Globus pallidus (tissue), 1 donor: ENCODE measurements at regions not wholly inside any gene's neighbourhood (a gene's known extent, or its start where the extent isn't known, plus 50 kb on each side); places are given as distances from the start of the nearest gene placed in this dataset.

Experiments used
- DNase-seq: peaks from one replicate; pipeline ENCODE4 v3.0.0-alpha.2; 2015; ENCODE audit warnings: low spot score

DNA sequence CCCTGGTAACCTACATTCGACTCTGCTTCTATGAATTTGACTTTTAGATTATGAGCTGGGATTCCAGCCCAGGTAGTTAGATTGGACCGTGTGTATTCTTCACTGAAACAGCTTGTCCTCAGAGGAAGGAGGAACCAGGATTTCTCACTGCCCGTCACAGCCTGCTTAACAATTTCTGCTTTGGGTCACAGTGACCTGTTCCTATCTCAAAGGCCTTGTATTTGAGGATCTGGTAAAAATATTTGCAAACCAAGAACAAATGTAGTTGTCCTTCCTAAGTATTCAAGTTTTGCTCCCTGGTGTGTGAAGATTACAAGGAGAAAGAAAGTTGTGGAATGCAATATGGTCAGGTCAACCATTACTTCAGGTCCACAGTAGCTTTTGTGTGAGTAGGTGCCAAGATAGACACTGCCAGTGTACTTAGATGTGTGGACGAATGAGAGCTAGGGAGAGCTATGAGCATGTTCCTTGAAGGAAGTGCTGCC, 55.1 kb downstream of the KIF4B start:
- no peak for DNase-seq

DNA sequence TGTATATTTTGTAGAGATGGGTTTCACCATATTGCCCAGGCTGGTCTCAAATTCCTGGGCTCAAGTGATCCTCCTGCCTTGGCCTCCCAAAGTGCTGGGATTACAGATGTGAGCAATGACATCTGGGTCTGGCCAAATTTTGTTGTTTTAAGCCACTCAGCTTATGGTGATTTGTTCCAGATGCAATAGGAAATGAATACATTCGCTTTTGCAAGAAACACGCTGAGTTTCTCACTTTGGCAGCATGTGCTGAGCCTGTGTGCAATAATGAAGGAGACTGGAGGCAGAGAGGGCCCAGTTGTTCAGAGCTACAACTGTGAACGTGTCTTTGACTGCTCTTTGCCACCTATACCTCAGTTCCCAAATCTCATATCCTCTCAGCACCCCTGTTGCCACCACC, 56.4 kb downstream of the KIF4B start:
- DNase-seq, result no peak

DNA sequence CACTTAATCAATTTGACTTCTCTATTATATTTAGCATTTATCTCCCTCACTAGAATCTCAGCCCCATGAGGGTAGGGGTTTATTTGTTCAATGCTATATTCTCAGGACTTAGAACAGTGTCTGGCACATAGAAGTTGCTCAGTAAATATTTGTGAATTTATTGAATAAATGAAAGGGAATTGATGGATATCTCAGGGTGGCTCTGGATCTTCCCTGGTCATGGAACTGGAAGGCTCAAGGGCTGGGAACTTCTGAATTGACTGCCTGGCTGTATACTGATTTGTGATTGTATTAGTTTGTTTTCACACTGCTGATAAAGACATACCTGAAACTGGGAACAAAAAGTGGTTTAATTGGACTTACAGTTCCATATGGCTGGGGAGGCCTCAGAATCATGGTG, 57.2 kb downstream of the KIF4B start:
- DNase-seq, result no peak

DNA sequence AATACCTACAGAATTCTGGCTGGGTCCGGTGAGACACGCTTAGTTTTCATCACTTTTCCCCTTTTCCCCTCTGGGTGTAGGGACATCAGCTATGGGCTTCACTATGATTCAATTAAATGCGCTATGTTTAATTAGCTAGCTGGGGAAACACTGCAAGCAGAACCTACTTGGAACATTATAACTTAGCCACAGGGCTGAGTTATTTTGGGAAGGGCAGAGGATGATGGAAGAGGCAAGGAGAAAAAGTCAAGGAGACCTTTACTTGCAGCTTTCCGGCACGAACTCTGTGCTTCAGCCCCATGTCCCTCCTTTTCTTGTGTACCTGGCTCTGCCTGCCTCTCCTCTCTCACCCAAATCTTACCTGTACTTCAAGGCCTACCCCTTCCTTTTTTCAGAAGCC, 62.8 kb downstream of the KIF4B start:
- DNase-seq, result no peak

DNA sequence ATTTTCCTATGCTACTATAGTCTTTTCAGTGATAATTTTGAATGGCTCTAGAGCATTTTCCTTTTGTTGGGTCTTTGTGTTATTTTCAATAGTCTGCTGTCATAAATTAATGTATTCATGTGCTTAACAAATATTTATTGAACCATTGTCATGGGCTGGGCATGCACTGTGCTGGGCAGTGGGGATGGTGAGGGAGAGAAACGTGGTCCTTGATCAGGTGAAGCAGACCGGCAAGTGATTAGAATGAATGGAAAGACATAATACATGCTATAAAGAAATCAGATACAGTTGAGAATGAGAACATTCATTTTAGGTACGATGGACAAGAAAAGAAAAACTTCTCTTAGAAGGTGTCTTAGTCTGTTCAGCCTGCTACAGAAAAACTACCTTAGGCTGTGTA, 66.1 kb downstream of the KIF4B start:
- no peak for DNase-seq

DNA sequence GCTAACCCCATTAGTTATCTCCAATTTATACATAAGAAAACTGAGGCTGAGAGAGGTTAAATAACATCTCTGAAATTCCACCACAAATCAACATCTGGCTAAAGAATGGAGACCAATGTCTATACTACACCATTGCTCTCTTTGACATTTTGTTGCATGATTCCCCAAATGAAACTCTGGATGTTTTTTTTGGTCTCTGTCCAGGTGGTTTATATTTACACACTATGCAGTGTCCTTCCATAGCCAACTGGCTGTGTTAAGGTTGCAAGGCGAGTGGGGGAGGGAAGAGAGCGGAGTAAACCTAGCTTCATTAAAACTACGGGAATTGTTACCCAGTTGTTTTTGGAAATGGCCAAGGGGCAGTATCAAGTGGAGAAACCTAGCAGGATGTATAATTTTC, 67.2 kb downstream of the KIF4B start:
- DNase-seq, result no peak

DNA sequence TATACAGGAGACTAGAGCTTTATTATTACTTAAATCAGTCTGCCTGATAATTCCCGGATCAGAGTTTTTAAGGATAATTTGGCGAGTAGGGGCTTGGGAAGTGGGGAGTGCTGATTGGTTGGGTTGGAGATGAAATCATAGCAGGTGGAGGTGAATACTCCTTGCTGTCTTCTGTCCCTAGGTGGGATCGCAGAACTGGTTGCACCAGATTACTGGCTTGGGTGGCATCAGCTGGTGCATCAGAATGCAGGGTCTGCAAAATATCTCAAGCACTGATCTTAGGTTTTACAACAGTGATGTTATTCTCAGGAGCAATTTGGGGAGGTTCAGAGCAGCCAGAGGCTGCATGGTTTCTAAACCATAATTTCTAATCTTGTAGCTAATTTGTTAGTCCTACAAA, 68.1 kb downstream of the KIF4B start:
- DNase-seq, result no peak

DNA sequence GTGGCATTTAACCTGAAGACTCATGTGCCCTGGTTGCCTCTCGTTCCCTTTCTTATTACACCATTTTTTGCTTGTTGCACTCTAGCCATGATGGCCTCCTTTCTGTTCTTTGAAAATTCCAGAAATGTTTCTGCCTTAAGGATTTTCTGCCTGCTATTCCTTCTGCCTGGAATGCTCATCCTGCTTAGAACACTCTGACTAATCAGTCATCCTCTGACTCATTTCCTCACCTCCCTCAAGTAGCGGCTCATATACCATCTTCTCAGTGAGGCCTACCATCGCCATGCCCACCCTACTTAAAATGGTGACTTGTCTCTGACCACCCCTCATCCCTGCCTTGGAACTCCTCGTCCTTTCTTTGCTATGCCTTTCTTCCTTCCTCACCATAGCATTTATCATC, 68.8 kb downstream of the KIF4B start:
- DNase-seq, result no peak

DNA sequence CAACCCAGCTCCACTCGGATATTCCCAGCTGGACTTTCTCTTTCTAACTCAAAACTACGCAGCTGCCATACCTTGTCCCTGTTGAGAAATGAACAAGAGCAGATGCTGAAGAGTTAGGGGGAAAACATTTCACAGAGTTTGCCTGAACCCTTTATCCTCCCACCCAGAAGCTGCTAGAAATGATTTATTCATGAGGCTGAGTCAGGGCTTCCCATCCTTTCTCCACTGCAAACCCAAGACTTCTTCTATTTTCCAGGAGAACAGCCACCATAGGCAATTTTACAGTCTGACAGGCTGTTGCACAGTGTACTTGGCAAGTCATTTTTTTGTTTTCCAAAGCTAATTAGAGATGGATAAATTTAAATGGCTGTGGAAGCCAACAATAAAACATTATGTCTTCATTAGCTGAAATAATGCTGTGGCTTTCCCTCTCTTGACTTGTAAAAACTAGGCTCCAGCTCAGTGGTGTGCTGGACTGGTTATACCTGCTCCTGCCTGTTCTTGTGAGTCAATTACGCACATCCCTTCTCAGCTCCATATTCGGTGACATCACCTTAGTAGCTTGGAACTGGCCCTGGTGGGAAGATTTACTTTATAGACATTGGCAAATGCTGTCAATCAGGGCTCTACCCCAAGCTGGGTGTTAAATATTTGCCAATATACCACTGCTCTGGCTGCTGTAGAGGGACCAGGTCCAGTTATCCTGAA, 71.9 kb downstream of the KIF4B start:
- DNase-seq, result no peak

DNA sequence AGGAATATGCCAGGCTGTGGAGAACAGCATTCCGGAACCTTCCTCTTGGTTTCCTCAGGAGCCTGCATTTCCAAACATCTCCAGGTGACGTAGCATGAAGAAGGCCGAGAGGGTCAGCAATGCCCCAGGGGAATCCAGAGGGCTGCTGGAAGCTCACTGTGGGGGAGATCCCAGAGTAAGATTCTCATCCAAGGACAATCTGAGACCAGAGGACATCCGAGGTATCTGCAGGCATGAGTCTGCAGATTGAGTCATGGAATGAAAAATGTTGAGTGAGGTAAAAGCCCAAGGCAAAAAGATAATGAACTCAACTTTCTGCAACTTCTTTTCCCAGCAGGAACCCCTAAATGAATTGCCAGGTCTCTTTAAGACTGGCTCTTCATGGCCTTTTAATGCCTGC, 73.5 kb downstream of the KIF4B start:
- DNase-seq, result no peak

DNA sequence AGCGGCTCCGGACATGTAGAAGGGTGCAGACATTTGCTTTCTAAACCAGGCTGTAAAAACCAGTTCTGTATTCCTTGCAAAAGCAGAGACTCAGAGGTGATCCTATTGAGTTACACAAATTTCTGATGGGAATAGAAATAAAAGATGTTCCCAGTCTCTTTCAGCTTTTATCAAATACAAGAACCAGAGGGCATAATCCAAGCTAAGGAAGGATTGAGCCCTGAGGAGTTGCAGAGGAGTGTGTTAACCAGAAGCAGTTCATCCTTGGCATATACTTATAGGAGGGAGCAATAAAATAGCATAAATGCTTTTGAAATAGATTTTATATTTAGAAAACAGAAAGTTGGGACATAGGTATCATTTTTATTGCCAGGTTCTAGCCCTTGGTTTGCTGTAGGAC, 75.3 kb downstream of the KIF4B start:
- DNase-seq, result no peak

DNA sequence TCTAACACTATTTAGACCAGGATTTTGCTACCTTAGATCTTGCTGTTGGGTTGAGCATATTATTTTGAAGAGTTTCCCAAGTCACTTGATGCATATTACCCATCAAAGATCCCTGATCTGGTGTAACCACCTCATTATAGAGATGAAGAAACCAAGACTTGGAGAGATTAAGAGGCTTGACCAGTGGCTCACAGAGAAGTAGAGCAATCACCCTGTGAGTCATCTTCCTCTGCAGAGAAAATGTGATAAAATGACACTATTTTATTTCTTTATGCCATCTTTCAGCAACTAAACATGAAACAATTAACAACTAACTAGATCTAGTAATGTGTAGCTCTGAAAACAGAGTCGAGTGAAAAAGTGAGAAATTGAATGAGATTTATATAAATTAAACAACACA, 76.1 kb downstream of the KIF4B start:
- no peak for DNase-seq

DNA sequence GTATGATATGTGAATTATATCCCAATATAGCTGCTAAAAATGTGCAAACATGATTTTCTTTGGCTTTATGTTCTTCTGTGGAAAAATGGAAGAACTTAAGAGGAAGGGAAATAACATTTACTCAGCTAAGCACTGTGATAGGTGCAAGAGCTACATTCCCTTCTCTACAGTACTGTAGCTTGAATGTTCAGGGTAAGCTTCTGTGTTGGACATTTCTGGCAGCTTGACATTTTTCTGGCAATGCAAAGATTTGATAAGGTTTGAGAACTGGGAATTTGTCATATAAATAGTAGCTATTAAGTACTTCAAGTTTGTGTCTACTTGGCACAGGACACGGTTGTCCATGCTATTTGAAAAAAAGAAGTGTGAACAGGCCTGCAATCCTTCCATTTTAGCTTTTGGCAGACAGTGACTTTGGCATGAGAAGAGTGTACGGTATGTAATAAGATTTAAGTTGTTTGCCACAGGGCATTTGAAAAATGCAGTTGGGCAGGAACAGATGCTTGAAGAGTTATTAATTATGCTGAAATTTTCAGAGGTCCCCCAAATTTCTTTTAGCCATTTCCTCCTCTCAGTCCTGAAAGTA, 77.6 kb downstream of the KIF4B start:
- DNase-seq, result no peak

DNA sequence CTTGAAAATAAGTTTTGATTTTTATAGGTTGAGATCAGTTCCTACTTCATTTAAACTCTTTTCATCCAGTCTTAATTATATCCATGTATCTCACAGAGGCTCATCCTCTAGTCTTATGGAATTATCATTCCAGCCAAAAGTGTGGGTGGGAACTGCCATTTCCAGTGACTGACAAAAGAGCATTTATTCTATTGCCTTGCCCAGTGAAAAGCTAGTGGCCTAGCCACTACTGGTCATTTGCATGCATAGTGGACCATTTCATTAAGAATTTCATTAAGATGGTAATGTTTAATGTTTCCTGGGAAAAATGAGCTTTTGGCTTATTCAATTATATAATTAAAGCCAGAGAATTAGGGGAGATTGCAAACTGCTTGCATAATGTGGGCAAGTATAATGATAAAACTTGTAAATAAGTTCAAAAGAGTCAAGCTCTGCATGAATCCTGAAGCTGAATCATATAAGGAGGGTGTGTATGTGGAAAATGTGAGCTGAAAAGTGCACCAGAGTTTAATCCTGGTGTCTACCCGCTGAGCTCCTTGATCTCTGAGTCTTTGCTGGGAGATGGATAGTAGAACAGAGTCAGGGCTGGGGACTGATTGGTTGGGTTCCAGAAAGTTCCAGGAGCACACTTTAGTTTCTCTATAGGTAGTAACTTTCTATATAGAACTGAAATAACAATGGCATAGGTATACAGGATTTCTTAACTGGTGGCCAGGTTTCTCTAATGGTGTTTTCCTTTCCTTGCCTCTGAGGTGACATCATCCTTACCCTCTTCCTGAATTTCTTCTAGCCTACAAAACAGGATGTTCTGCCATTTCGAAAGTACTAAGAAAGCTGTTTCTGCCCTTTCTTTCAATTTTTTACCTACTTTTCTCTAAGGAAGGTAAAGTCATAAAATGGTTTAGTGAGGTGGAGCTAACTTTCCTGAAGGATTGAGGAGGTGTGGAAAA, 78.5 kb downstream of the KIF4B start:
- DNase-seq, result no peak

DNA sequence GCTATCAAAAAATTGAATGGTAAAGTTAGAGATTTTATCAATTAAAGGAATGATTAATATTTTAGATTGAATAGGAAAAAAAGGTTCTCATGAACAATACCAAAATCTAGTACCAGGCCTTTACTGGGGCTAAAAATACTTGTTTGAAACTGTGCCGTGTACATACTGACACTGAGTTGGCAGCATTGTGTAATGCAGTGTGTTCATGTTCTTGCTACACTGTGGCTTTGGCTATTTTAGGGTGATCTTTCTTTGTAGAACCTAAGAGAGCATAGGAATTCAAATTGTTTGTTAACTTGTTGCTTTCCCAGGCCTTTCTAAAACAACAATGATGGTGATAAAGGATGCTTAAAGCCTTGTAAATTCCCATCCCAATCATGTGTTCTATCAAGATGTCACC, 80.9 kb downstream of the KIF4B start:
- DNase-seq, result no peak

DNA sequence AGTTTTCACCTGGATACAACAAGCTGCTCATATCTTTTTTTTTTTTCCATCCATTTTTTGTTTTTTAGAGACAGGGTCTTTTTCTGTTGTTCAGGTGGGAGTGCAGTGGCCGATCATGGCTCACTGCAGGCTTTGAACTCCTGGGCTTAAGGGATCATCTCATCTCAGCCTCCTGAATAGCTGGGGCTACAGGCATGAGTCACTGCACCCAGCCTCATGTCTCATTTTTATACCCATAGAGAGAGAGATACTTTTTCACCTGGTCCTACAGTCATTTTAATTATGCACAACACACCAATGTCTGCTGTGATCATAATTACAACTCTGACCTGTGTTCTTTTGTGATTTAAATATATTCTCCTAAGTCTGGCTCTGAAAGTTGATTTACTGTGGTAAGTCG, 84.4 kb downstream of the KIF4B start:
- no peak for DNase-seq

DNA sequence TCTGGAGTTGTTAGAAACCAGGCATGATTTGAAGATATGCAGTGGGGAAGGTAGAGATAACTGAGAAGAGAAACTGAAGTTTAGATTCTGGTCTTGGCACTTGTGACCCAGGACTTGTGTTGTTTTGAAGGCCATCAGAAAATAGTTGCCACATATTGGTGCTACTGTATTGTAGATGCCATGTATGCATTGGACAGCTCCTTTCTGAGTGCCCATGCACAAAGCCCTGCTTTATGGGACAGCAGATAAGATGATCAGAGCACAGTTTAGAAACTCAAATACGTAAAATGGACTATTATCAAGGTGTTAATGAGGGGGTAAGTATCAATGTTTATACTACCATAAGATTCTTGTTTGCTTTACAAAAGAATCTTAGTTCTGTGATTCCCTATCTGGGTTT, 84.9 kb downstream of the KIF4B start:
- DNase-seq, result no peak

DNA sequence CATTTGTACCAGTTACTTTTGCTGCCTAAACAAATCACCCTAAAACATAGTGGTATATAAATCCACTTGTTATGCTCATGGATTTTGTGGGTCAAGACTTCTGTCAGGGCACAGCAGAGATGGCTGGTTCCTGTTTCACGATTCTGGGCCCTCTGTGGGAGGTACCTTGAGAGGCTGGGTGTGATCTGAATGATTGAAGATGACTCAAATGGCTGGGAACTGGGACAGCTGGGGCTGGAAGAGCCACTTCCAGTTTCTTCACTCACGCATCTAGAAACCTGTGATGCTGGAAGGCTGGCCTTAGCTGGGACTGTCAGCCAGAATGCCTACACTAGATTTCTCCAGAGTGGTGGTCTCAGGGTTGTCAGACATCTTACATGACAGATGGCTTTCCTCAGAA, 88.1 kb downstream of the KIF4B start:
- no peak for DNase-seq

DNA sequence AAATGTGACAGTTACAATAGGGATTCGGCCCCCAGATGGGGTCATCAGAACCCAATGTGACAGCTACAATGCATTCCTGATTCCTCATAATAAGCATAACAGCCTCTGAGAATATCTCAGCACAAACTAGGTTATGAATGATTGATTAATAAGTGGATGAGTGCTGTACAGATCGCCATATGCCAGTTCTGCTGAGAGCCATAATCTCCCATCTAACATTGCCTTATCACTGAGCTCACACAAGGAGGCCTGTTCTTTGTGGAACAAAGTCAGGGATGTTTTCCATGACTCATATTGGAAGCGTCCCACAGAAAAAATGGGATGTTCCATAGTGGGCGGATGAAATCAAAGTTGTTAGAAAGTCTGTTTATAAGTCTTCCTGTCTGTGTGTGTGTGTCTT, 89.6 kb downstream of the KIF4B start:
- DNase-seq, result no peak

DNA sequence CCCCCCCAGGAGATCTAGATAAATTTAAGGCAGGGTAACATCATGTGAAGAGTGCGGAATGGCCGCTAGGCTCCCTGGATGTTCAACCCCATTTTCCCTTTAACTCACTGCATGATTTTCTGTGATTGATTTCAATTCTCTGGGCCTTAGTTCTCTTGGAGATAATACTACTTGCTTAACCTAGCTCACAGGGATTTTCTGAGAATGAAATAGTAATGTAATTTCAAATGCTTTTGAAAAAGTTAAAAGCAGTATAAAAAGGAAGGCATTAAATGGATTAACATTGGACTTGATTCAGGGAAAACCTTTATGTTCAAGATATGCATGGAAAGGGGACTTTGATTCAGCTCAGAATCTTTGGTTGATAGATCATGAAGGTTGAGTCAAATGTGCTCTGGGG, 90.9 kb downstream of the KIF4B start:
- DNase-seq, result no peak

DNA sequence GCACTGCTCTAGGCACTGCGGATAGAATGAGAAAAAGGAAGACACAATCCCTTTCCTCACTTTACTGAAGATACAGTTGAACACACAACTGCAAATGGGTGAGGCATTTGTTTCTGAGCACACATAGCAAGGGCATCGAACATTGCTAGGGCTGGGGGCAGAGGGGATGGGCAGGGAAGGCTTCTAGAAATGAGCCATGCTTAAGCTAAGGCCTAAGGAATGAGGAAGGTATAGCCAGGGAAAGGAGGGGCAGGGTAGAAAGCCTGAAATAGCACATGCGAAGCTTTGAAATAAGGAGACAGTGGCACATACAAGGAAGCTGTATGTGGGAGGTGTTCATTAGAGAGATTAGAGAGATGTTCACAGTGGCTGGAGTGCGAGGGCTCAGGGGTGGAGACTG, 92.7 kb downstream of the KIF4B start:
- no peak for DNase-seq

DNA sequence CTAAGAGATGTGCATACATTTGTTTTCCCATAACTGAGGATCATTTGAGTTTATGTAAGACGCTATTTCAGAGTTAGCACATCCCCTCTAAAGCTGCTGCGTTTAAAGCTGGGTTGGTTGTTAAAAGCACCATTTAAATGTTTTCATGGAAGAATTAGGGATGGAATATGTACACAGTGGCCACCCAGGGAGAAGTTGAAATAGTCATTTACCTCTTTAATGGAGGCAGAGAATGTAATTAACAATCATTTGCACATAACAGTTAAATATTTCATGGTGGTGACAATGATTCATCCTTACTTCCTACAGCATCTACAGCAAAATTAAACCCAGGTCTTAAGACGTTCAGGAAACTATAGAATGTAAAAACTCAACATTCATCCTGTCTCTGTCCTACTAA, 100.3 kb downstream of the KIF4B start:
- no peak for DNase-seq

DNA sequence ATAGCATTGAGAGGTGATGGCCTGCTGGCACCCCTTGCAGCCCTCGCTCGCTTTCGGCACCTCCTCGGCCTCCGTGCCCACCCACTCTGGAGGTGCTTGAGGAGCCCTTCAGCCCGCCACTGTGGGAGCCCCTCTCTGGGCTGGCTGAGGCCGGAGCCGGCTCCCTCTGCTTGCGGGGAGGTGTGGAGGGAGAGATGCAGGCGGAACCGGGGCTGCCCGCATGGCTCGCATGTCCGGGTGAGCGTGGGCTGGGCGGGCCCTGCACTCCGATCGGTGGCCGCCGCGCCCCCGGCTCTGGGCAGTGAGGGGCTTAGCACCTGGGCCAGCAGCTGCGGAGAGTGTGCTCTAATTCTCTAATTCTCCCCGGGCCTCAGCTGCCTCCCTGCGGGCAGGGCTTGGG, 101.1 kb downstream of the KIF4B start:
- no peak for DNase-seq
